Hindlimb muscle (tissue), 1 donor: ENCODE measurements at regions not wholly inside any gene's neighbourhood (a gene's known extent, or its start where the extent isn't known, plus 50 kb on each side); places are given as distances from the start of the nearest gene placed in this dataset.

Source experiments
- DNase-seq: peaks from one replicate; pipeline ENCODE4 v3.0.0-alpha.2; 2013

DNA sequence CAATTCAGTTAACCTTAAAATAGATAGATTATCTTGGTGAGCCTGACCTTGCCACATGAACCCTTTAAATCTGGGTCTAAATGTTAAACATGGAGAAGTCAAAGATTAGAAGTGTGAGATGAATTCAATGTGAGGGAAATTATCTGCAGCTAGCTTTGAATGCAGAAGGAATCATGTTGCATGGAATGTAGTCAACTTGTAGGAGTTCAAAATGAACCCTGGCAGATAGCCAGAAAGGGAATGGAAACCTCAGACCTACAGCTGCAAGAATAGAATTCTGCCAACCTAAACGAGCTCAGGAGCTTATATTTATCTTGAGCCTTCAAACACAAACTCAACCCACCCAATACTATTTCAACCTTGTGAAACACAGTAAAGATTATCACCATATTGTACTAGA is 632.5 kb downstream of the KCTD8 start:
- no peak for DNase-seq

DNA sequence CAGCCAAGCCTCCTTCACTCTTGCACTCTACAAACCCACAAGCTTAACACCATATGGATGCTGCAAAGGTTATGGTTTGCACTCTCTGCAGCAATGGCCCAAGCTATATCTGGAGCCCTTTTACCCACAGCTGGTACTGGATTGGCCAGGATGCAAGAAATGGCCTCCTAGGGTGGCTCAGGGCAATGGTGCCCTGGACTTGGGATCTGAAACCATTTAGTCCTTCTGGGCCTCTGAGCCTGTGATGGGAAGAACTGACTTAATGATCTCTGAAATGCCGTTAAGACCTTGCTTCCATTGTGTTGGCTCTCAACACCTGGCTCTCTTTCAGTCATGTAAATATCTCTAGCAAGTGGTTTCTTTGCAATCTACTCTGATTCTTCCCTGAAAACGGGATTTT is 626.0 kb downstream of the KCTD8 start:
- no peak for DNase-seq

DNA sequence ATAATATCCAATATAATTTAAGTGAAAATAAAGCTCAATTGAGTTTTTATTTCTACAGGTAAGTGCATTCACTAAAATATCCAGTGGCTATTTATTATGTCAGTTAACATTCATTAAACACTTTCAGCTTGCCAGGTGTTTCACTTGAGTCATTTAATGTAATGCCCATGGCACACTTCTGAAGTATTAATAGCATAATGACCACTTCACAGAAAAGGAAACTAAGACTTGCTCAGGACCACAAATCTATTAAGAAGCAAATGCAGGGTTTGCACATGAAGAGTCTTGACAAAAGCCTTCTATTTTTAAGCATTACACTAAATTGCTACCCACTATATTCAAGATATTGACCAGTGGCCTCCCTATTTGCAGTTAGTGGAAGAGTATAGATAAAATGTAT is 612.7 kb downstream of the KCTD8 start:
- no peak for DNase-seq

DNA sequence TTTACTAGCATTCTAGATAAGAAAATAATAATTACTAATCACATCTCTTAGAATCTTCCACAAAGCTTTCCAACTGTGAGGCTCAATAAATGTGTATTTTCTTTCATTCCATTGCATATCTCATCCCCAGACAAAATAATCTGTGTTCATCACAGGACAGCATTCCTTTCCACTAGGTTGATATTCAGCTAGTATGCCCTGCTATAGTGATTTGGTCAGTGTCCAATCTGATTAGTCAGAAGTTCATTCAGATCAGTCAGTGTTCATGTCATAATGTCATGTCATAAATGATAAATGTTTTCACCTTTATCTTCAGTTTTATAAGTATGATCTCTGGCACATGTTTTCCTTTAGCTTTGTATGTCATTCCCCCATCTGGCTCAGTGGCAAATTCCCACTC is 611.4 kb downstream of the KCTD8 start:
- no peak for DNase-seq

DNA sequence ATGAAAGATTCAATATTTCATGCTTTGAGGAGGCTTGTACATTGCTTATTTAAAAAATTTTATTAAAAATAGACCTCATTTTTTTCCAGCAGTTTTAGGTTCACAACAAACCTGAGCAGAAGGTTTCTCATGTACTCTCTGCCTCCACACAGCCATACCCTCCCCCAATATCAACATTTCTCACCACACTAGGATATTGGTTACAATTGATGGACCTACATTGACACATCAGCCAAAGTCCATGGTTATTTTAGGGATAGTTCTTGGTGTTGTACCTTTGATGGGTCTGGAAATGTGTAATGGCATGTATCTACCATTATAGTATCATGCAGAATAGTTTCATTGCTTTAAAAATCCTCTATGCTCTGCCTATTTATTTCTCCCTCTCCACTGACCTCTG is 611.0 kb downstream of the KCTD8 start:
- no peak for DNase-seq

DNA sequence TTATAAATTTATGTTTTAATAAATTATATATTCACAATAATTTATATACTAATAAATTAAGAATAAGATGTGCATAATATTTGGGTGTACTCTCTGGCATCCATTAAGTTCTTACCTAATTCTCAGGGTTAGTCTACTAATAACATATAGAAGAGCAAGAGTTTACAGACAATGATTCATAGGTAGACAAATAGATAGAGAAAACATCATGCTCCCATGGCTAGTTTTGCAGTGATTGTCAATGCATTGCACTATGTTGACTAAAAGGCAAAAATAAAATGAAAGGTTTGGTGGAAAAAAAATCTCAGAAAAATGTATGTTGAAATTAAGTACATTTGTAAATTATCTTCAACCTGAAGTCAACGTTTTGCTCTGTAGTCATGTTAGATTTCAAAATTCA is 606.0 kb downstream of the KCTD8 start:
- DNase-seq: no peak

DNA sequence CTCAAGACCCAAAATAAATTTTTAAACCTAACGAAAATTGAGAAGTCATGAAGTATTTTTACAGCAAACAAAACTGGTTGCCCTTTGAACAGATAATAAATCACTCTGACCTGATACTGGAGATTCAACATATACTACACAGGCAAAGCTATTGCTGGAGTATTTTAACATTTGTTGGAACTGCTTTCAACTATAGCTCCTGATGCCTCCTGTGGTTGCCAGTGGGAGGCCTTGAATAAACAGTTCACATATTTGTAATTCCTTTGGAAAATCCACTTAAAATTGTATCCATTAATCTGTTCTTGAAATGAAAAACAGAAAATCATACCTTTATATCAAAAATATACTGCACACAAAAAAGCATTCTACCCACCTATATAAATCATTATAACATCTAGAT is 605.1 kb downstream of the KCTD8 start:
- no peak for DNase-seq

DNA sequence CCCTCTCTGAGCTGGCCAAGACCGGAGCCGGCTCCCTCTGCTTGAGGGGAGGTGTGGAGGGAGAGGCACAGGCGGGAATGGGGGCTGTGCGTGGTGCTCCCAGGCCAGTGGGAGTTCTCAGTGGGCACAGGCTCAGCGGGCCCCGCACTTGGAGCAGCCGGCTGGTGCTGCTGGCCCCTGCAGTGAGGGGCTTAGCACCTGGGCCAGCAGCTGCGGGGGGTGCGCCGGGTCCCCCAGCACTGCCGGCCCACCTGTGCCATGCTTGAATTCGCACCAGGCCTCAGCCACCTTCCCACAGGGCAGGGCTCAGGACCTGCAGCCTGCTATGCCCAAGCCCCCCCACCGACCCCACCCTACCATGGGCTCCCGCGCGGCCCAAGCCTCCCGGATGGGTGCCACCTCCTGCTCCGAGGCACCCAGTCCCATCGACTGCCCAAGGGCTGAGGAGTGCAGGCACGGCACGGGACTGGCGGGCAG is 602.5 kb downstream of the KCTD8 start:
- no peak for DNase-seq

DNA sequence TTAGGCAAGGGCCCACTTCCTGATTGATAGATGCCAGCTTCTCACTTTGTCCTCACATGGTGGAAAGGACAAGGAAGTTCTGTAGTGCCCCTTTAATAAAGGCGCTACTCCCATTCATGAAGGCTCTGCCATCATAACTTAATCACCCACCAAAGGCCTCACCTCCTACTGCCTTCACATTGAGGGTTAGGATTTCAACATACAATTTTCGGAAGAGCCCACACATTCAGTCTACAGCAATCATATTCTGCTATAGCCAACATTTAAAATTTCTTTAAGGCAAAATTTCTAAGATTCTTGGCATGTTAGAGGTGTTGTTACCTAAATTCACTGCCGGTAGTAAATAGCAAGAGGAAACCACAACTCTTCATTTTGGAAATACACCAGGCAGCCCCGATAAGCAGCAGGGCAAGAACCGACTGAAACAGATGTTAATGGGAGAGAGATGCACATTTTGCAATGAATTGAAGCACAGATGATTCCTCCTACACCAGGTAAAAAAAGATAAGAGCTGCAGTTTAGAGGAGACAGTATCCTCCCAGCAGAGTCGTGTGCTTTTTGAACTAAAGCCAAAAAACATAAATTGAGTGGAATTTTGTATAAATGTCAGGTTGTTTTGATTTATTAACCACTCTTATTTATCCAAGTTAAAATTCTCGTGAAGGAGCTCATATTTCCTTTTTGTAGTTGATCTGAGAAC is 594.9 kb downstream of the KCTD8 start:
- DNase-seq: no peak

DNA sequence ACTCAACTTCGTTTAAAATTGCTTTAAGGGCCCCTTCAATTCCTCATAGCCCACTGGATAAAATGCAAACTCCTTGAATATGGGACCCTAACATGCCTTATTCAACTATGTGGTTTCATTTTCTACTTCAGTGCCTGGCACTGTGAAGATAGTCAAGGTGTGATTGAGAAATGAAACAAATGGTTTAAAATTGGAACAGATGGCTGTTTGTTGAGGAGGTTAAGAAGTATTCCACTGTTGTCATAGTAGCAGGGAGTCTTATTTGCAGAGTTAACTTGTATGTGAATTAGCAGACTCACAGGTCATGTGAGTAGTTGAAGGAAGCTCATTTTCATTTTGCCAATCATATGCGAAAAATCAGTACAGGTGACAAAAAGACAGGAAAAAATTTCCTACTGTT is 593.3 kb downstream of the KCTD8 start:
- no peak for DNase-seq

DNA sequence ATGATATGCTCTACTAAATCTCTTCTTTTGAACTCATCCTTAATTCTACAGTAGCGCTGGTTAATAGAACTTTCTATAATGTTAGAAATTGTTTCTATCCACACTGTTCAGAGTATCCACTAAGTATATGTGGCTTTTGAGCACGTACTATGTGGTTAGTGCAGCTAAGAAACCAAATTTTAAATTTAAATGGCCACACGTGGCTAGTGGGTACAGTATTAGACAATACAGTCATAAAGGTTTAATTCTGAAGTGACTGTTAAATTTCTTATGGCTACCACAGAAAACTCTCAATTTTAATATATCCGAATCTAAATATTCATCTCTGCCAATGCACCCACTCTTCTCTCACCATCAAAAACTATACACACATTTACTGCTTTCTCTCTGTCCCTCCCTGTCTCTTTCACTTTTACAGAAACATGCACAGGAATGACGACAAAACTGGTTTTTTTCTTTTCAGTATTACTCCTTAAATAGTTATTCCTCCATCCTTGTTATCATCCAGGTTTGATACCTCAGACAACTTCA is 583.9 kb downstream of the KCTD8 start:
- no peak for DNase-seq

DNA sequence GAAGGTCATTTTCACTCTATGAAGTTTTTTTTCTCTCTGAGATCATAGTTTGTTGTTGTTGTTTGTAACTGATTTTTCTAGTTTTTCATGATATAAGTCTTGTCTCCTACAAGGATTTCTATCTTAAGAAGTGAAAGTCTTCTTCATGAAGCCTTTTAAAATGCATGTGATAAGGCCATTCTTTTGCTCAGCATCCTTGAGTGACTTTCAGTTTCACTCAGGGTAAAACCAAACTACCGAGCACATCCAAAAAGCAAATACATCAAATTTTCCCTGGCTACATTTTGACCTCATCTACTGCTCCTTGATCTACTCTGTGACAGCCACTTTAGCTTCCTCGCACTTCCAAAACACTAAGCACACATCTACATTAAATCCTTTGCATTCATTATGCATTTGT is 580.7 kb downstream of the KCTD8 start:
- no peak for DNase-seq

DNA sequence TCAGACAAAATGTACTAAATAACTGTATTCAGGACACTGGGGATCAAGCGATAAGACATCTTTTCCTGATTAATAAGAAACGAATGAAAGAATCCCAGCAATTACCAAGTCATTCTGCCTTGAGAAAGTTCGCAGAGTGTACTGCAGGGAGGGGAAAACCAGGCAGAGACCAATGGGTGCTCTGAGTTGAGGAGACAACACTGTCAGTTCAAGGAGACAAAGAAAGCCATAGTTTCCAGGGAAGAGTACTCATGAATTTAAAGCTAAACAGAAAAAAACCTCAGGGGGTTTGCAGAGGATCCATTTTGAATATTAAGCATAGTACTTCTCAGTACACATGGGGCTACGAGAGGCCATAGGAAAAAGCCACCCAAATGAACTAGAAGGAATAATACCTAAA is 573.0 kb downstream of the KCTD8 start:
- DNase-seq: no peak

DNA sequence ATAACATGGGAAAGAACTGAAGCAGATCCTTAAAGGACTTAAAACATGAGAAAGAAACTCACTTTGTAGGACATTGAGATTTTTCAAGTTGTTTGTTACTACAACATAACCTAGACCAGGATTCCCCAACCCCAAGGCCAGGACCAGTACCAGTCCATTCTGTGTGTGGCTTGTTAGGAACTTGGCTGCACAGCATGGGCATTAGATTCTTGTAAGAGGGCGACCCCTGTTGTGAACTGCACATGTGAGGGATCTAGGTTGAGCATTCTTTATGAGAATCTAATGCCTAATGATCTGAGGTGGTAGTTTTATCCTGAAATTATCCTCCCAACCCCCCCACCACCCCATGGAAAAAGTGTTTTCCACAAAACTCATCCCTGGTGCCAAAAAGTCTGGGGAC is 566.1 kb downstream of the KCTD8 start:
- DNase-seq: no peak

DNA sequence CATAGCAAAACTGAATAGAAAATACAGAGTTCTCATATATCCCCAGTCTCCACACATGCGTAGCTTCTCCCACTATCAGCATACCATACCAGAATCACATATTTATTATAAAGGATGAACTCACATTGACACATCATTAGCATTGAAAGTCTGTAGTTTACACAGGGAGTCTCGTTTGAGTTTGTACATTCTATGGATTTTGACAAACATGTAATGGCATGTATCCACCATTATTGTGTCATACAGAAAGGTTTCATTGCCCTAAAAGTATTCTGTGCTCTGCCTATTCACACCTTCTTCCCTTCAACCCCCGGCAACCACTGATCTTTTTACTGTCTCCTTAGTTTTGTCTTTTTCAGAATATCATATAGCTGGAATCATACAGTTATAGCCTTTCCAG is 562.4 kb downstream of the KCTD8 start:
- no peak for DNase-seq

DNA sequence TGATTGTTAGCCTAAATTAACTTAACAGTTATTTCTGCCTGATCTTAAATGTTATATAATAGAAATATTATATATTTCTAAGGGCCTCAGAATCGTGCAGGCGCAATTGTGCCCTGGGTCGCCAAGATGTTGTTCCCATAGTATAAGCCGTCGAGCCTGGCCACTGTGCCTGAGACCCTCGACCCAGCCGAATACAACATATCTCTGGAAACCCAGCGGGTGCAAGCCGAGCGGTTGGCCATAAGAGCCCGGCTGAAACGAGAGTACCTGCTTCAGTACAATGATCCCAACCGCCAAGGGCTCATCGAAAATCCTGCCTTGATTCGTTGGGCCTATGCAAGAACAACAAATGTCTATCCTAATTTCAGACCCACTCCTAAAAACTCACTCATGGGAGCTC is 549.8 kb downstream of the KCTD8 start:
- DNase-seq: no peak

DNA sequence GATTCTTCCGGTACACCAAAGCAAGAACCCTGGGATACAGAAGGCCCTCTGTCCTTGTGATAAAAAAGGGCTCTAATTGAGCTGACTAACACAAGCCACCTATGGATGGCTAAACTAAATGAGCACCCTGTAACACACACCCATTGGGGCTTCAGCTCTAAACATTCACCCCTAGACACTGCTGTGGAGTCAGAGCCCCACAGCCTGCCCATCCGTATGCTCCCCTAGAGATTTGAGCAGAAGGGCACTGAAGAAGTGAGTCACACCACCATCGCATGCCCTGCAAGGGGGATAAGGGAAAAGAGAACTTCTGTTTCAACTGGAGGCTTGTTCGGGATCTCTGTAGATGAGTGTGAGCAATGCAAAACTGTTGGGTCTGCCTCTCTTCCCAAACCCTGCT is 545.2 kb downstream of the KCTD8 start:
- DNase-seq: no peak

DNA sequence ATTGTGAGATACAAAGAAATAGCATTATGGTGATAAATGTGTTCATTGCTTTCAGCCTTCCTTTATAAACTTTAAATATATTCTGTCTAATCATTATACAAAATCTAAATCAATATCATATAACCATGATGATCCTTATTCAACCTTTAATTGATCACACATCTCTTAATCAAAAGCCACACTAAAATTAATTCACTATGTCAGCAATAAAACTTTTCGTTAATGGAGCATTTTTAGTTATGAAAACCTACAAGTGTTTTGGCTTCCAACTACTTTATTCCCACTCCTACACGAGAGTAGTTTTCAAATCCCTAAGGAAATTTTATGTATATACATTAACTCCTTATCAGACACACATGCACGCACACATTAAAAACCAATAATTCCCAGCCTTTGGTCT is 530.2 kb downstream of the KCTD8 start:
- DNase-seq: no peak

DNA sequence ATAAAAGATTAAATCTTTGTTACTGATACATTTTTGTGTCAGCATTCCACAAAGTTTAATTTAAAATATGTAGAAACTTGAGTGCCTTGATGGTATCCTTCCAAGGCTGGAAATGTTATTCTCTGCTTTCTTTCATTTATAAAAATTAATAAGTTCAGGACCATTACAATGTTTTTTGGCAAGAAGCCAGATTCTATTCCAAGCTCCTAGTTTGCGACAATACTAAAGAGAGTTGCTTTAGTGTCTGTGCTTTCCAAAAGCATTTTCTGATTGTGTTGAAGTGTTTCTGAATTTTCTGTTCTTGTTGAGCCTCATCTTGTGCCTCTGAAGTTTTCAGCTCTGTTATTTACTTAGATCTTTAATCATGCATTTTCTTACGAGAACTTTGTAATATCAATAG is 516.2 kb downstream of the KCTD8 start:
- DNase-seq: no peak

DNA sequence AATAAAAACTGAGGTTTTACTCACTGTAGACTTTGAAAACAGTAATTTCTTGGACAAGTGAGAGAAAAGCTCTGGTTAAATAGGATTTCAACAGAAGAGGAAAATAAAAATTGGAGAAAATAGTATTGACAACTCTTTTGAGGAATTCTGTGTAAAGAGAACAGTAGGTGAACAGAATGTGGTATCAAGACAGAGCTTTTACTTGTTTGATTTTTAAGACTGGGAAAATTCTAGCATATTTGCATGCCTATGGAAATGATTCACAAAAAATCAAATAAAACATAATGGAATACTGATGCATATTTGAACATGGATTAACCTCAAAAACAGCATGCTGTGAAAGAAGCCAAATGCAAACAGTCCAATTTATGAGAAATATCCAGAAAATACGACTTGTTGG is 504.6 kb downstream of the KCTD8 start:
- no peak for DNase-seq

DNA sequence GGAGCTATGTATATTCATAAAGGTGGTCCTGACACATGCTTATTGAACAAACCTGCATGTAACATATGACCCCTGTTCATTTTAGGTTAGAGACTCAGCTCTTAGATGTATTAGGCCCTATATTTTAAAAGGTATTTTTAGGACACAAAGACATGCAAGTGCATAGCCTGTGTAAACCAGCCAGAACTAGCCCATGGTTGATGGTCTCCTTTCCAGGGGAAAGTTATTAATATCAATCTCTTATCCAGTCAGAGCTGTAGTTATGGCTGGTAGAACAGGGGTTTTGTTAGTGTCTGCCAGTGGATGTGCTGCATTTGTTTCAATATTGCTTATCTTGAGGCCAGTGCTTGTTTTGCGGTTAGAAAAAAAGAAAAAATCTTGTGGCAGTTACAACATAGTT is 488.6 kb downstream of the KCTD8 start:
- no peak for DNase-seq

DNA sequence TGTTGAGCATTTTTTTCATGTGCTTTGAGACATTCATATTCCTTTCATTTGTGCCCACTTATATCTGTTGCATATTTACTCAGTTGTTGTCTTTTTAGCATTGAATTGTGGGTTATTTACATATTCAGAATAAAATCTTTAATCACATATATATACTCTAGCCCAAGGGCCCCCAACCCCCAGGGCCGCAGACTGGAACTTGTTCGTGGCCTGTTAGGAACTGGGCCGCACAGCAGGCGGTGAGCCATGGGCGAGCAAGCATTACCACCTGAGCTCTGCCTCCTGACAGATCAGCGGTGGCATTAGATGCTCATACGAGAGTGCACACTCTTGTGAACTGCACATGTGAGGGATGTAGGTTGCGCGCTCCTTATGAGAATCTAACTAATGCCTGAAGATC is 480.6 kb downstream of the KCTD8 start:
- DNase-seq: no peak

DNA sequence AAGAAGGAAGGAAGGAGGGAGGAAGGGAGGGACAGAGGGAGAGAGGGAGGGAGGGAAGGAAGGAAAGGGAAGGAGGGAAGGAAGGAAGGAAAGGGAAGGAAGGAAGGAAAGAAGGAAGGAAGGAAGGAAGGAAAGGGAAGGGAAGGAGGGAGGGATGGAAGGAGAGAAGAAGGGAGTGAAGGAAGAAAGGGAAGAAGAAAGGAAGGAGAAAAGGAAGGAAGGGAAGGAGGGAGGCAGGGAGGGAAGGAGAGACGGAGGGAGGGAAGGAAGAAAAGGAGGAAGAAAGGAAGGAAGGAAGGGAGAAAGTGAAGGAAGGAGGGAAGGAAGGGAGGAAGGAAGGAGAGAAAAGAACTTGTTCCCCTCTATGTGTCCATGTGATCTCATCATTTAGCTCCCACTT is 465.0 kb downstream of the KCTD8 start:
- DNase-seq: no peak

DNA sequence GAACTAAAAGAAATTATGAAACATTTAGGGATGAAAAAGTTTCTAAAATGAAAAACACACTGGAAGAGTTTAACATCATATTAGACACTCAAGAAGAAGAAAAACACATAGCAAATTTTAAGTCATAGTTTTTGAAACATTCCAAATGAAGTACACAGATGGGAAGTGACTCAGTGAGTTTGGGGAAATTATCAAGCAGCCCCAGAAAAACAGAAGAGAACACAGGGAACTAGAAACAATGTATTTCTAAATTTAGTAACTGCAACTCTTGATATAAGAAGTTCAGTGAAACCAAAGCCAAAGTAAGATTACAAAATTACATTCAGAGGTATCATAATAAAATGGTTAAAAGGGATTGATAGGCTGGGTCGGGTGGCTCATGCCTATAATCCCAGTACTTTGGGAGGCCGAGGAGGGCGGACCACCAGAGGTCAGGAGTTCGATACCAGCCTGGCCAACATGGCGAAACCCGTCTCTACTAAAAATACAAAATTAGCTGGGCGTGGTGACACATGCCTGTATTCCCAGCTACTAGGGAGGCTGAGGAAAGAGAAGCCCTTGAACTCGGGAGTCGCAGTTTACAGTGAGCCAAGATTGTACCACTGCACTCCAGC is 461.2 kb downstream of the KCTD8 start:
- DNase-seq: no peak

DNA sequence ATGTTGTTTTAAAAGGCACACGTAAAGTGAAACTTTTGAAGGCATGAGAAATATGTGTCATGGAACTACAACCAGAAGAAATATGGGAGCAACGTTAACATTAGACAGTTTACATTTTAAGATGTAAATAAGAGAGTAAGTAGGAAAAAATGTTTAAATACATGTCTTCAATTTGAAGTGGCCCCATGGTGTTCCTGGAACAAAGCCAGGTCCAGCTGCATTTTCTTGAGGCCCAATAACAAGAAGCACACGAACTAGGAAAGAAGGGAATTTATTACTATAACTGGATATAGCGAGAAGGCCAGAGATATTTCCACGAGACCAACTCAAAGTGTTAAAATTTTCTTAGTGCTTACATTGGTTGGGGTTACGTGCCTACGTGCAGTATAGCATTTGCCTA is 458.1 kb downstream of the KCTD8 start:
- DNase-seq: no peak
